ENCODE measurements at regions not wholly inside any gene's neighbourhood (a gene's known extent, or its start where the extent isn't known, plus 50 kb on each side); places are given as distances from the start of the nearest gene placed in this dataset.
"Not testable (repeated sequence)": the region's sequence is repeated elsewhere in the genome, so short reads cannot be mapped to it uniquely, and the experiment has no call there.

DNA sequence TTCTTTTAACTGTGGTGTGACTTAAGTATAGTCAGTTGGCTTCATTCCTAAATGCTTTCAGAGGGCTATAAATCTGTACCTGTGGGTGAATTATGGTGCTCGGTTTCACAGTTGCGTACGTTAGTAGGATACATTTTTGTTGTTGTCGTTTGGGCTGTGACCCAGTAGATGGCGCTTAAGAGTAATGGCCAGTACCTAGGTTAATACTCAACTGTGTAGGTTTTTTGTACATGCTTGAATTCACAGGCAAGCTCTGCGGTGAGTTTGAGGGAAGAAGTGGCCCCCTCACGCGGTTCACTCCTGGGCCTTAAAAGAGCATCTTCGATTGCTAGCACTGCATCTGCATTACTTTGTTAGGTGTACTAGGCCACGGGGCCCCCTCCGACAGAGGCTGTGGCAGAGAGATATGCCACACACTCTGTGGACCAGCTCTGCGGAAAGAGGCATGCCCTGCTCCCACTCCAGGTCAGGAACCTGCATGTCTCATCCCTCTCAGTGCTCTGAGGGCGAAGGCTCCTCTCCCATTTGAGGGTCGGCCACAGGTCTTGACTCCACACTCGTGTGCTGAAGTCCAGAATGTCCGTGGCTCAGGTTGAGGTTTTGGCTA, 224.6 kb upstream of the TBL1Y start:
- TF ChIP-seq, protein P1, sequence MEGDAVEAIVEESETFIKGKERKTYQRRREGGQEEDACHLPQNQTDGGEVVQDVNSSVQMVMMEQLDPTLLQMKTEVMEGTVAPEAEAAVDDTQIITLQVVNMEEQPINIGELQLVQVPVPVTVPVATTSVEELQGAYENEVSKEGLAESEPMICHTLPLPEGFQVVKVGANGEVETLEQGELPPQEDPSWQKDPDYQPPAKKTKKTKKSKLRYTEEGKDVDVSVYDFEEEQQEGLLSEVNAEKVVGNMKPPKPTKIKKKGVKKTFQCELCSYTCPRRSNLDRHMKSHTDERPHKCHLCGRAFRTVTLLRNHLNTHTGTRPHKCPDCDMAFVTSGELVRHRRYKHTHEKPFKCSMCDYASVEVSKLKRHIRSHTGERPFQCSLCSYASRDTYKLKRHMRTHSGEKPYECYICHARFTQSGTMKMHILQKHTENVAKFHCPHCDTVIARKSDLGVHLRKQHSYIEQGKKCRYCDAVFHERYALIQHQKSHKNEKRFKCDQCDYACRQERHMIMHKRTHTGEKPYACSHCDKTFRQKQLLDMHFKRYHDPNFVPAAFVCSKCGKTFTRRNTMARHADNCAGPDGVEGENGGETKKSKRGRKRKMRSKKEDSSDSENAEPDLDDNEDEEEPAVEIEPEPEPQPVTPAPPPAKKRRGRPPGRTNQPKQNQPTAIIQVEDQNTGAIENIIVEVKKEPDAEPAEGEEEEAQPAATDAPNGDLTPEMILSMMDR (IDR thresholded peaks at IDR 0.05): not testable (repeated sequence)
- TF ChIP-seq POLR2A (IDR thresholded peaks at IDR 0.05): not testable (repeated sequence)

Data from adrenal gland (tissue), 5 donors.